IPS-15b (cell line): ENCODE measurements at regions not wholly inside any gene's neighbourhood (a gene's known extent, or its start where the extent isn't known, plus 50 kb on each side); places are given as distances from the start of the nearest gene placed in this dataset.
"Not testable (repeated sequence)": the region's sequence is repeated elsewhere in the genome, so short reads cannot be mapped to it uniquely, and the experiment has no call there.

Experiments
- H3K27me3 ChIP-seq: one replicate; pipeline ENCODE4 v1.6.1; 2013; ENCODE audit warnings: low read length; ENCODE audit not compliant: control insufficient read depth, insufficient read depth
- H3K36me3 ChIP-seq: one replicate; pipeline ENCODE4 v1.6.1; 2013; ENCODE audit warnings: low read length; ENCODE audit not compliant: control insufficient read depth, insufficient read depth
- H3K4me1 ChIP-seq: one replicate; pipeline ENCODE4 v1.6.1; 2013; ENCODE audit warnings: mild to moderate bottlenecking, low read length; ENCODE audit not compliant: control insufficient read depth, insufficient read depth
- H3K4me3 ChIP-seq: one replicate; pipeline ENCODE4 v1.5.1; 2013; ENCODE audit warnings: low read depth, low read length
- H3K9ac ChIP-seq: one replicate; pipeline ENCODE4 v1.6.1; 2013; ENCODE audit warnings: low read depth, mild to moderate bottlenecking, low read length
- H3K9me3 ChIP-seq: one replicate; pipeline ENCODE4 v1.6.1; 2013; ENCODE audit warnings: mild to moderate bottlenecking, low read length; ENCODE audit not compliant: control insufficient read depth, insufficient read depth

- Histone ChIP-seq H3K9me3 (no peaks in the 10 kb centered on the region), H3K9ac (no peak overlapping the region)
Observed at GRCh38 chr2:19195661-19196060, 162.8 kb downstream of the OSR1 start.

GRCh38 chr2:19189391-19189790 is 169.0 kb downstream of the OSR1 start:
- Histone ChIP-seq H3K27me3 (no peaks in the 10 kb centered on the region), H3K36me3 (peaks cover 2% of the 10 kb centered on the region), H3K4me1 (no peaks in the 10 kb centered on the region), H3K9me3 (no peaks in the 10 kb centered on the region), H3K4me3 (no peak overlapping the region), H3K9ac (no peak overlapping the region)

More at GRCh38 chr2:19195661-19196060, 162.8 kb downstream of the OSR1 start:
- Histone ChIP-seq H3K4me1 (no peaks in the 10 kb centered on the region), H3K4me3 (no peak overlapping the region), H3K27me3 (no peaks in the 10 kb centered on the region), H3K36me3 (no peaks in the 10 kb centered on the region)

- Histone ChIP-seq H3K4me3 (no peak overlapping the region), H3K9ac (no peak overlapping the region), H3K9me3 (no peaks in the 10 kb centered on the region), H3K27me3 (no peaks in the 10 kb centered on the region), H3K36me3 (peaks cover 2% of the 10 kb centered on the region), H3K4me1 (no peaks in the 10 kb centered on the region)
Observed at GRCh38 chr2:19187323-19188020, 171.0 kb downstream of the OSR1 start.

- Histone ChIP-seq H3K9me3 (no peaks in the 10 kb centered on the region), H3K4me1 (no peaks in the 10 kb centered on the region), H3K27me3 (no peaks in the 10 kb centered on the region), H3K9ac (no peak overlapping the region), H3K4me3 (no peak overlapping the region), H3K36me3 (peaks cover 2% of the 10 kb centered on the region)
Observed at GRCh38 chr2:19185086-19185485, 173.3 kb downstream of the OSR1 start.

GRCh38 chr2:19178175-19178574 is 180.2 kb downstream of the OSR1 start:
- Histone ChIP-seq H3K27me3 (no peaks in the 10 kb centered on the region), H3K9ac (no peak overlapping the region), H3K4me1 (no peaks in the 10 kb centered on the region), H3K9me3 (no peaks in the 10 kb centered on the region), H3K36me3 (no peaks in the 10 kb centered on the region), H3K4me3 (no peak overlapping the region)

- no peaks in the 10 kb centered on the region for H3K27me3 ChIP-seq
- no peaks in the 10 kb centered on the region for H3K36me3 ChIP-seq
- H3K4me3 ChIP-seq = no peak overlapping the region
- no peaks in the 10 kb centered on the region for H3K9me3 ChIP-seq
- no peak overlapping the region for H3K9ac ChIP-seq
- H3K4me1 ChIP-seq = no peaks in the 10 kb centered on the region
Observed at GRCh38 chr2:19176977-19177376, 181.4 kb downstream of the OSR1 start.

- no peaks in the 10 kb centered on the region for H3K9me3 ChIP-seq
- no peak overlapping the region for H3K9ac ChIP-seq
- no peaks in the 10 kb centered on the region for H3K27me3 ChIP-seq
- H3K36me3 ChIP-seq = no peaks in the 10 kb centered on the region
- no peaks in the 10 kb centered on the region for H3K4me1 ChIP-seq
- H3K4me3 ChIP-seq = no peak overlapping the region
Observed at GRCh38 chr2:19176172-19176852, 182.1 kb downstream of the OSR1 start.

GRCh38 chr2:19174176-19174575 is 184.2 kb downstream of the OSR1 start:
- H3K4me3 ChIP-seq = no peak overlapping the region
- H3K36me3 ChIP-seq = no peaks in the 10 kb centered on the region
- H3K9me3 ChIP-seq = no peaks in the 10 kb centered on the region
- H3K9ac ChIP-seq = no peak overlapping the region
- H3K27me3 ChIP-seq = no peaks in the 10 kb centered on the region
- H3K4me1 ChIP-seq = no peaks in the 10 kb centered on the region

- Histone ChIP-seq H3K9ac (no peak overlapping the region), H3K4me1 (no peaks in the 10 kb centered on the region), H3K36me3 (no peaks in the 10 kb centered on the region), H3K4me3 (no peak overlapping the region), H3K9me3 (no peaks in the 10 kb centered on the region), H3K27me3 (no peaks in the 10 kb centered on the region)
Observed at GRCh38 chr2:19171409-19171808, 187.0 kb downstream of the OSR1 start.

- no peaks in the 10 kb centered on the region for H3K27me3 ChIP-seq
- H3K4me1 ChIP-seq = no peaks in the 10 kb centered on the region
- H3K9me3 ChIP-seq = no peaks in the 10 kb centered on the region
- no peak overlapping the region for H3K9ac ChIP-seq
- H3K4me3 ChIP-seq = no peak overlapping the region
- H3K36me3 ChIP-seq = no peaks in the 10 kb centered on the region
Observed at GRCh38 chr2:19169134-19169768, 189.2 kb downstream of the OSR1 start.

GRCh38 chr2:19164099-19164498 is 194.3 kb downstream of the OSR1 start:
- H3K9me3 ChIP-seq, H3K4me1 ChIP-seq, H3K9ac ChIP-seq, H3K36me3 ChIP-seq, H3K4me3 ChIP-seq, H3K27me3 ChIP-seq: not testable (repeated sequence)

GRCh38 chr2:19158896-19159295 is 199.5 kb downstream of the OSR1 start:
- Histone ChIP-seq H3K36me3 (no peaks in the 10 kb centered on the region), H3K27me3 (no peaks in the 10 kb centered on the region), H3K4me1 (no peaks in the 10 kb centered on the region), H3K9ac (no peak overlapping the region), H3K9me3 (no peaks in the 10 kb centered on the region), H3K4me3 (no peak overlapping the region)
